GM12878 (cell line): ENCODE measurements at regions not wholly inside any gene's neighbourhood (a gene's known extent, or its start where the extent isn't known, plus 50 kb on each side); places are given as distances from the start of the nearest gene placed in this dataset.

Source experiments
- ATAC-seq: fragments of 200-7000 bp; cut with Tn5 transposase; 3 replicates; pipeline ENCODE4 v1.9.1; 2020; ENCODE audit warnings: mild to moderate bottlenecking, moderate library complexity
- BruUV-seq: library from RNA; stranded (reverse); fragments of 400-500 nt; replicated peaks from 2 replicates; lab custom pipeline; 2021; lab: Mats Ljungman, UMichigan
- CTCF ChIA-PET: fragments of 300-600 bp; sonication (Branson Sonifier 250); formaldehyde crosslinking; extraction: SDS; loops from one replicate; lab custom pipeline; 2021; ENCODE audit warnings: inconsistent platforms; lab: Yijun Ruan, JAX
- POLR2A ChIA-PET: fragments of 350-600 bp; formaldehyde crosslinking; extraction: SDS; loops from one replicate; lab custom pipeline; 2021; ENCODE audit warnings: inconsistent platforms; lab: Charles Lee
- RAD21 ChIA-PET: fragments of 300-600 bp; sonication (Branson Sonifier 250); formaldehyde crosslinking; loops from one replicate; lab custom pipeline; 2023; ENCODE audit warnings: antibody characterized with exemption; ENCODE audit not compliant: unreplicated experiment; lab: Charles Lee
- SMC1A ChIA-PET: fragments of 300-600 bp; sonication (Branson Sonifier 250); formaldehyde crosslinking; loops from one replicate; lab custom pipeline; 2023; ENCODE audit not compliant: unreplicated experiment, uncharacterized antibody; lab: Charles Lee
- DNase-seq: peaks from one replicate; pipeline ENCODE4 v3.0.0-alpha.2; 2011; ENCODE audit warnings: low read depth, low spot score
- FAIRE-seq: peaks from 3 replicates; lab custom pipeline; 2011; peaks lifted over from hg19 to GRCh38; lab: Jason Lieb, UNC
- H2AFZ ChIP-seq: 2 replicates; pipeline ENCODE4 v1.6.0; 2011; ENCODE audit warnings: low read depth, low read length, control low read depth; ENCODE audit not compliant: control insufficient read depth
- H3K27ac ChIP-seq: 2 replicates; pipeline ENCODE4 v1.5.1; 2011; ENCODE audit warnings: control low read depth; ENCODE audit not compliant: control insufficient read depth, insufficient read depth
- H3K27me3 ChIP-seq, 2 experiments: replicated peaks in 1 of 2; 2 replicates each; pipeline versions ENCODE4 v1.6.0 to v1.6.1; 2011; ENCODE audit warnings: low read length in 1 of 2; ENCODE audit not compliant: control insufficient read depth in 2 of 2, insufficient read depth in 2 of 2
- H3K36me3 ChIP-seq, 2 experiments: 2 replicates each; pipeline ENCODE4 v1.5.1; 2011; ENCODE audit warnings: low read length in 1 of 2; ENCODE audit not compliant: control insufficient read depth in 2 of 2, insufficient read depth in 2 of 2
- H3K4me1 ChIP-seq: 2 replicates; pipeline ENCODE4 v1.6.1; 2011; ENCODE audit warnings: mild to moderate bottlenecking, low read length, moderate library complexity, mixed read lengths; ENCODE audit not compliant: control insufficient read depth, insufficient read depth
- H3K4me2 ChIP-seq: 2 replicates; pipeline ENCODE4 v1.6.0; 2011; ENCODE audit warnings: control low read depth; ENCODE audit not compliant: control insufficient read depth, insufficient read depth
- H3K4me3 ChIP-seq: fragments of 200-600 bp; sonication (generic); 2 replicates; pipeline ENCODE4 v1.5.1; 2016
- H3K79me2 ChIP-seq: 2 replicates; pipeline ENCODE4 v1.6.0; 2011; ENCODE audit warnings: low read length; ENCODE audit not compliant: control insufficient read depth, insufficient read depth
- H3K9ac ChIP-seq: 2 replicates; pipeline ENCODE4 v1.8.0; 2011; ENCODE audit warnings: low read length, control low read depth, mixed read lengths; ENCODE audit not compliant: control insufficient read depth, insufficient read depth
- H3K9me3 ChIP-seq: replicated peaks from 3 replicates; pipeline ENCODE4 v1.5.1; 2011; ENCODE audit warnings: mild to moderate bottlenecking, low read length; ENCODE audit not compliant: control insufficient read depth, insufficient read depth
- H4K20me1 ChIP-seq: 2 replicates; pipeline ENCODE4 v1.6.0; 2011; ENCODE audit not compliant: control insufficient read depth, insufficient read depth
- LARP7 ChIP-seq: fragments of 450-650 bp; IDR thresholded peaks from 2 replicates; pipeline ENCODE4 v1.6.1; 2017; ENCODE audit warnings: mild to moderate bottlenecking
- NFYB ChIP-seq: IDR thresholded peaks from 2 replicates; pipeline ENCODE4 v1.6.1; 2011; ENCODE audit warnings: low read depth, mild to moderate bottlenecking, low read length, improper control_type of control experiment, moderate library complexity; ENCODE audit not compliant: insufficient read depth
- NR2C1 ChIP-seq: fragments of 450-650 bp; IDR thresholded peaks from 2 replicates; pipeline ENCODE4 v1.6.1; 2017; ENCODE audit warnings: antibody characterized with exemption, mild to moderate bottlenecking, moderate library complexity
- POLR2A ChIP-seq: IDR thresholded peaks from 2 replicates; pipeline ENCODE4 v1.6.1; 2011; ENCODE audit warnings: low read depth, mild to moderate bottlenecking, low read length
- POLR2AphosphoS5 ChIP-seq: IDR thresholded peaks from 2 replicates; pipeline ENCODE4 v1.6.1; 2011; ENCODE audit warnings: mild to moderate bottlenecking, low read length, inconsistent platforms
- STAT3 ChIP-seq: IDR thresholded peaks from 2 replicates; pipeline ENCODE4 v1.6.1; 2011; ENCODE audit warnings: low read depth, low read length, improper control_type of control experiment
- TARDBP ChIP-seq: IDR thresholded peaks from 2 replicates; pipeline ENCODE4 v1.6.1; 2016; ENCODE audit warnings: borderline replicate concordance
- YY1 ChIP-seq: IDR thresholded peaks from 2 replicates; pipeline ENCODE4 v1.6.1; 2011; ENCODE audit warnings: low read depth, mild to moderate bottlenecking, low read length
- WGBS: methylation state at CpG from one replicate; pipeline ENCODE4 v1.1.6; 2016; ENCODE audit warnings: low lambda C conversion rate; ENCODE audit not compliant: insufficient replicate concordance, insufficient coverage; ENCODE audit errors: missing lambda C conversion rate; 5-methylcytosine and 5-hydroxymethylcytosine counted together
- in situ Hi-C: fragments of 300-500 bp; cut with MboI; formaldehyde crosslinking; loops from 9 replicates; pipeline ENCODE4 v1.14.3; 2018; ENCODE audit warnings: mixed read lengths
- intact Hi-C: fragments of 100-400 bp; cut with micrococcal nuclease; formaldehyde crosslinking; loops from one replicate; pipeline ENCODE4 v1.14.2; 2022; ENCODE audit not compliant: unreplicated experiment
- TF ChIP-seq, protein P1 (sequence below): fragments of 450-650 bp; formaldehyde crosslinking; IDR thresholded peaks from 2 replicates; pipeline ENCODE4 v1.4.0; 2022; ENCODE audit warnings: mild to moderate bottlenecking, moderate library complexity
- TF ChIP-seq, protein P2 (sequence below): IDR thresholded peaks from 2 replicates; pipeline ENCODE4 v1.6.1; 2012; ENCODE audit warnings: mild to moderate bottlenecking, low read depth, low read length
- TF ChIP-seq, protein P3 (sequence below): IDR thresholded peaks from 2 replicates; pipeline ENCODE4 v1.6.1; 2012; ENCODE audit warnings: low read depth, low read length, improper control_type of control experiment

DNA sequence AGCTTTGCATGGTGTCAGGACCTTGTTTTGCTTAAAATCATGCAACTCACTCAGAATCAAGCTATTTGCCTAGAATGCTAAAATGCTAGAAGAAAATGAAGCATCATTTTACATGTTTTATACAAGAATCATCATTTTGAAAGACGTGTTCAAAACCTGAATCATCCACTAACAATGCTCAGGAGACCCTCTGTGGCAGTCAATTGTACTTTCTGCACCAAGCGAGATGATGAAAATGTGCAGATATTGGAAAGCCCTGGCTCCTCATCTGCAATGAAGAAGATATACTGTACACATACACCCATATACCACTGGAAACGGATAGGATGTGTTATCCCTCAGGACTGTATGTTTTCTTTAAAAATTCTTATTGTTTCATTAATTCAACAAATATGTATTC, 92.7 kb downstream of the DYRK2 start:
- Histone ChIP-seq H3K27me3 (no peaks in the 10 kb centered on the region), H3K4me2 (no peak overlapping the region), H3K4me1 (no peaks in the 10 kb centered on the region), H3K9me3 (no peaks in the 10 kb centered on the region), H3K79me2 (no peaks in the 10 kb centered on the region), H3K9ac (no peak overlapping the region), H3K4me3 (no peak overlapping the region), H3K27ac (no peak overlapping the region), H3K36me3 (no peaks in the 10 kb centered on the region), H4K20me1 (no peaks in the 10 kb centered on the region), H2AFZ (no peak overlapping the region)
- BruUV-seq, result no TSS peak
- WGBS, result 65% methylated on average over 3 of the region's 3 CpGs
- no peak for FAIRE-seq
- CTCF ChIA-PET, result no interaction called here
- in situ Hi-C loops, result no loop called here
- RAD21 ChIA-PET, result no interaction called here
- no peak for DNase-seq
- POLR2A ChIA-PET, result no interaction called here
- no peak for ATAC-seq
- intact Hi-C loops, result no loop called here
- SMC1A ChIA-PET, result interaction anchor here (1.3 kb wide), 1 partner anchor 34 kb away, joined by 3 read pairs; no protein-coding TSS in a partner anchor
- TF ChIP-seq, protein P1, sequence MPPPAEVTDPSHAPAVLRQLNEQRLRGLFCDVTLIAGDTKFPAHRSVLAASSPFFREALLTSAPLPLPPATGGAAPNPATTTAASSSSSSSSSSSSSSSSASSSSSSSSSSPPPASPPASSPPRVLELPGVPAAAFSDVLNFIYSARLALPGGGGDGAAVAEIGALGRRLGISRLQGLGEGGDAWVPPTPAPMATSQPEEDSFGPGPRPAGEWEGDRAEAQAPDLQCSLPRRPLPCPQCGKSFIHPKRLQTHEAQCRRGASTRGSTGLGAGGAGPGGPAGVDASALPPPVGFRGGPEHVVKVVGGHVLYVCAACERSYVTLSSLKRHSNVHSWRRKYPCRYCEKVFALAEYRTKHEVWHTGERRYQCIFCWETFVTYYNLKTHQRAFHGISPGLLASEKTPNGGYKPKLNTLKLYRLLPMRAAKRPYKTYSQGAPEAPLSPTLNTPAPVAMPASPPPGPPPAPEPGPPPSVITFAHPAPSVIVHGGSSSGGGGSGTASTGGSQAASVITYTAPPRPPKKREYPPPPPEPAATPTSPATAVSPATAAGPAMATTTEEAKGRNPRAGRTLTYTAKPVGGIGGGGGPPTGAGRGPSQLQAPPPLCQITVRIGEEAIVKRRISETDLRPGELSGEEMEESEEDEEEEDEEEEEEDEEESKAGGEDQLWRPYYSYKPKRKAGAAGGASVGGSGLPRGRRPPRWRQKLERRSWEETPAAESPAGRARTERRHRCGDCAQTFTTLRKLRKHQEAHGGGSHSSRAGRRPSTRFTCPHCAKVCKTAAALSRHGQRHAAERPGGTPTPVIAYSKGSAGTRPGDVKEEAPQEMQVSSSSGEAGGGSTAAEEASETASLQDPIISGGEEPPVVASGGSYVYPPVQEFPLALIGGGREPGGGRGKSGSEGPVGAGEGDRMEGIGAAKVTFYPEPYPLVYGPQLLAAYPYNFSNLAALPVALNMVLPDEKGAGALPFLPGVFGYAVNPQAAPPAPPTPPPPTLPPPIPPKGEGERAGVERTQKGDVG (CRISPR knock-in tag), result no peak
- no peak for TF ChIP-seq NR2C1
- TF ChIP-seq, all 136 proteins: peak for 0

DNA sequence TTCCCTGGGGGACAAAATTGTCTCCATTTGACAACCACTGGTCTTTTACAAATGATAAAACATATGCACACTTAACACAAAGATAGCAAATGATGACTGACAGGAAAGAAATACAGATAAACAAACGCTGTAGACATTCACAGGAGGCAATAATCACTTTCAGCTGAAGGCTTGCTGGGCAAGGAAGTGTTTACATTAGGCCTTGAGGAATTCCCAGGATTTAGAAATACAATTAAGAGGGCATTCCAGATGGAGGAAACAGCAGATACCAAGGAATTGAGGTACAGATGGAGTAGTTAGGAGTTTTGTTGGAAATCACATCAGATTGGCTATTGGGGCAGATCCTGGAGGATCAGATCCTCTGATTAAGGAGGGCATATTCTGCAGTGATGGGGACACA, 93.9 kb downstream of the DYRK2 start:
- Histone ChIP-seq H3K79me2 (no peaks in the 10 kb centered on the region), H2AFZ (no peak overlapping the region), H3K36me3 (no peaks in the 10 kb centered on the region), H3K9me3 (no peaks in the 10 kb centered on the region), H3K27ac (no peak overlapping the region), H4K20me1 (no peaks in the 10 kb centered on the region), H3K4me1 (no peaks in the 10 kb centered on the region), H3K4me3 (no peak overlapping the region), H3K4me2 (no peak overlapping the region), H3K9ac (no peak overlapping the region), H3K27me3 (no peaks in the 10 kb centered on the region)
- ChIA-PET SMC1A (interaction anchor here (1.3 kb wide), 1 partner anchor 33 kb away, joined by 3 read pairs; no protein-coding TSS in a partner anchor), RAD21 (no interaction called here), POLR2A (no interaction called here), CTCF (interaction anchor here (1.5 kb wide), 1 partner anchor 17 kb away, joined by 3 read pairs; no protein-coding TSS in a partner anchor)
- no TSS peak for BruUV-seq
- intact Hi-C loops, result no loop called here
- DNase-seq (no peak), FAIRE-seq (no peak), ATAC-seq (no peak)
- WGBS, result 9% methylated on average over 1 of the region's 1 CpG
- in situ Hi-C loops, result no loop called here
- TF ChIP-seq, protein P2, sequence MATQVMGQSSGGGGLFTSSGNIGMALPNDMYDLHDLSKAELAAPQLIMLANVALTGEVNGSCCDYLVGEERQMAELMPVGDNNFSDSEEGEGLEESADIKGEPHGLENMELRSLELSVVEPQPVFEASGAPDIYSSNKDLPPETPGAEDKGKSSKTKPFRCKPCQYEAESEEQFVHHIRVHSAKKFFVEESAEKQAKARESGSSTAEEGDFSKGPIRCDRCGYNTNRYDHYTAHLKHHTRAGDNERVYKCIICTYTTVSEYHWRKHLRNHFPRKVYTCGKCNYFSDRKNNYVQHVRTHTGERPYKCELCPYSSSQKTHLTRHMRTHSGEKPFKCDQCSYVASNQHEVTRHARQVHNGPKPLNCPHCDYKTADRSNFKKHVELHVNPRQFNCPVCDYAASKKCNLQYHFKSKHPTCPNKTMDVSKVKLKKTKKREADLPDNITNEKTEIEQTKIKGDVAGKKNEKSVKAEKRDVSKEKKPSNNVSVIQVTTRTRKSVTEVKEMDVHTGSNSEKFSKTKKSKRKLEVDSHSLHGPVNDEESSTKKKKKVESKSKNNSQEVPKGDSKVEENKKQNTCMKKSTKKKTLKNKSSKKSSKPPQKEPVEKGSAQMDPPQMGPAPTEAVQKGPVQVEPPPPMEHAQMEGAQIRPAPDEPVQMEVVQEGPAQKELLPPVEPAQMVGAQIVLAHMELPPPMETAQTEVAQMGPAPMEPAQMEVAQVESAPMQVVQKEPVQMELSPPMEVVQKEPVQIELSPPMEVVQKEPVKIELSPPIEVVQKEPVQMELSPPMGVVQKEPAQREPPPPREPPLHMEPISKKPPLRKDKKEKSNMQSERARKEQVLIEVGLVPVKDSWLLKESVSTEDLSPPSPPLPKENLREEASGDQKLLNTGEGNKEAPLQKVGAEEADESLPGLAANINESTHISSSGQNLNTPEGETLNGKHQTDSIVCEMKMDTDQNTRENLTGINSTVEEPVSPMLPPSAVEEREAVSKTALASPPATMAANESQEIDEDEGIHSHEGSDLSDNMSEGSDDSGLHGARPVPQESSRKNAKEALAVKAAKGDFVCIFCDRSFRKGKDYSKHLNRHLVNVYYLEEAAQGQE, result no peak
- no peak for TF ChIP-seq YY1
- no peak for TF ChIP-seq POLR2A
- no peak for TF ChIP-seq TARDBP
- TF ChIP-seq NFYB, result no peak
- TF ChIP-seq POLR2AphosphoS5, result no peak
- TF ChIP-seq, protein P3, sequence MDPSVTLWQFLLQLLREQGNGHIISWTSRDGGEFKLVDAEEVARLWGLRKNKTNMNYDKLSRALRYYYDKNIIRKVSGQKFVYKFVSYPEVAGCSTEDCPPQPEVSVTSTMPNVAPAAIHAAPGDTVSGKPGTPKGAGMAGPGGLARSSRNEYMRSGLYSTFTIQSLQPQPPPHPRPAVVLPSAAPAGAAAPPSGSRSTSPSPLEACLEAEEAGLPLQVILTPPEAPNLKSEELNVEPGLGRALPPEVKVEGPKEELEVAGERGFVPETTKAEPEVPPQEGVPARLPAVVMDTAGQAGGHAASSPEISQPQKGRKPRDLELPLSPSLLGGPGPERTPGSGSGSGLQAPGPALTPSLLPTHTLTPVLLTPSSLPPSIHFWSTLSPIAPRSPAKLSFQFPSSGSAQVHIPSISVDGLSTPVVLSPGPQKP, result no peak
- no peak for TF ChIP-seq STAT3
- TF ChIP-seq LARP7, result no peak
